K562 (cell line): ENCODE measurements at regions not wholly inside any gene's neighbourhood (a gene's known extent, or its start where the extent isn't known, plus 50 kb on each side); places are given as distances from the start of the nearest gene placed in this dataset.

Experiments used
- SMC3 ChIP-seq: conservative IDR thresholded peaks from 2 replicates; pipeline ENCODE4 v1.6.1; 2011; ENCODE audit warnings: low read depth, low read length, improper control_type of control experiment; ENCODE audit not compliant: insufficient read depth
- U2AF2 ChIP-seq: fragments of 200-400 bp; formaldehyde crosslinking; optimal IDR thresholded peaks from 2 replicates; pipeline ENCODE3; 2017; ENCODE audit warnings: low read depth, mild to moderate bottlenecking, low read length
- TF ChIP-seq, protein P1 (sequence below), 3 experiments: IDR thresholded peaks in 2 of 3; conservative IDR thresholded peaks in 1 of 3; 2 replicates each; pipeline ENCODE4 v1.5.1; 2011 to 2012; ENCODE audit warnings: low read length in 3 of 3, mild to moderate bottlenecking in 3 of 3, control low read depth in 2 of 3, improper control_type of control experiment in 1 of 3, inconsistent platforms in 1 of 3, low read depth in 1 of 3, mixed read lengths in 1 of 3, moderate library complexity in 1 of 3; ENCODE audit not compliant: insufficient read depth in 2 of 3
- TF ChIP-seq, protein P2 (sequence below): fragments of 450-650 bp; IDR thresholded peaks from 2 replicates; pipeline ENCODE4 v1.6.1; 2016; ENCODE audit warnings: missing biosample characterization, missing genetic modification characterization

DNA sequence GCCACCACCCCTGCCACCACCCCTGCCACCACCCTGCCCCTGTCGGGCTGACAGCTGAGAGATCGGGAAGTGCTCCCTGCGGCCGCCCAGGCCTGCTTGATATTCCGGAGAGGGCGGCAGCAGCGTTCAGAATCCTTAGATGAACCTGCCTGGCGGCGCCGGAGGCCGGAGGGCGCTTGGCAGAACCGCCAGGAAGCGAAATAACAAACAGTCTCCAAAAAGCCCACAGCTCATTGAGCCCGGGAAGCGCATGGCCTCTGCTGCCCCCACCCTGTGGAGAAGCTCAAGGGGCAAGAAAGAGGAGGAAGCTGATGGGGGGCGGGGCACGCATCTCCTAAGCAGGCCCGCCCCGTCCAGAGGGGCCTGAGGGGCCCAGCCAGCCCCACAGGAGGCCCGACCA lies 92.2 kb upstream of the MBOAT2 start:
- TF ChIP-seq, protein P1, sequence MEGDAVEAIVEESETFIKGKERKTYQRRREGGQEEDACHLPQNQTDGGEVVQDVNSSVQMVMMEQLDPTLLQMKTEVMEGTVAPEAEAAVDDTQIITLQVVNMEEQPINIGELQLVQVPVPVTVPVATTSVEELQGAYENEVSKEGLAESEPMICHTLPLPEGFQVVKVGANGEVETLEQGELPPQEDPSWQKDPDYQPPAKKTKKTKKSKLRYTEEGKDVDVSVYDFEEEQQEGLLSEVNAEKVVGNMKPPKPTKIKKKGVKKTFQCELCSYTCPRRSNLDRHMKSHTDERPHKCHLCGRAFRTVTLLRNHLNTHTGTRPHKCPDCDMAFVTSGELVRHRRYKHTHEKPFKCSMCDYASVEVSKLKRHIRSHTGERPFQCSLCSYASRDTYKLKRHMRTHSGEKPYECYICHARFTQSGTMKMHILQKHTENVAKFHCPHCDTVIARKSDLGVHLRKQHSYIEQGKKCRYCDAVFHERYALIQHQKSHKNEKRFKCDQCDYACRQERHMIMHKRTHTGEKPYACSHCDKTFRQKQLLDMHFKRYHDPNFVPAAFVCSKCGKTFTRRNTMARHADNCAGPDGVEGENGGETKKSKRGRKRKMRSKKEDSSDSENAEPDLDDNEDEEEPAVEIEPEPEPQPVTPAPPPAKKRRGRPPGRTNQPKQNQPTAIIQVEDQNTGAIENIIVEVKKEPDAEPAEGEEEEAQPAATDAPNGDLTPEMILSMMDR (IDR thresholded peaks at IDR 0.05 in 2 of 3, conservative IDR thresholded peaks at IDR 0.05 in 1 of 3; ENCODE audit: insufficient read depth in 2 of 3, low read depth in 1 of 3, low read length in 3 of 3) = peak in 2 of 3 experiments; percentile 12 to 20; a peak in 1 of 6 replicates
- TF ChIP-seq U2AF2 (no peak), SMC3 (no peak)
- TF ChIP-seq, protein P2, sequence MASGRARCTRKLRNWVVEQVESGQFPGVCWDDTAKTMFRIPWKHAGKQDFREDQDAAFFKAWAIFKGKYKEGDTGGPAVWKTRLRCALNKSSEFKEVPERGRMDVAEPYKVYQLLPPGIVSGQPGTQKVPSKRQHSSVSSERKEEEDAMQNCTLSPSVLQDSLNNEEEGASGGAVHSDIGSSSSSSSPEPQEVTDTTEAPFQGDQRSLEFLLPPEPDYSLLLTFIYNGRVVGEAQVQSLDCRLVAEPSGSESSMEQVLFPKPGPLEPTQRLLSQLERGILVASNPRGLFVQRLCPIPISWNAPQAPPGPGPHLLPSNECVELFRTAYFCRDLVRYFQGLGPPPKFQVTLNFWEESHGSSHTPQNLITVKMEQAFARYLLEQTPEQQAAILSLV (tag) = no peak
